HEK293 (cell line): ENCODE measurements at regions not wholly inside any gene's neighbourhood (a gene's known extent, or its start where the extent isn't known, plus 50 kb on each side); places are given as distances from the start of the nearest gene placed in this dataset.

Source experiments
- CTCF ChIA-PET: fragments of 350-600 bp; formaldehyde crosslinking; extraction: SDS; loops from one replicate; lab custom pipeline; 2021; ENCODE audit warnings: antibody characterized with exemption; lab: Yijun Ruan, JAX
- POLR2A ChIA-PET: fragments of 300-600 bp; formaldehyde crosslinking; extraction: SDS; loops from one replicate; lab custom pipeline; 2020; ENCODE audit warnings: antibody characterized with exemption, inconsistent platforms; lab: Yijun Ruan, JAX
- H3K27ac ChIP-seq: fragments of 200-500 bp; sonication (Bioruptor generic); 2 replicates; pipeline ENCODE4 v1.5.1; 2014; ENCODE audit warnings: low read depth, low read length, control low read depth, inconsistent platforms; ENCODE audit errors: extremely low read depth
- H3K36me3 ChIP-seq, 2 experiments: fragments of 200-500 bp in 1 of 2; sonication (Bioruptor generic) in 1 of 2; 1 replicate in 1 of 2; 2 replicates in 1 of 2; pipeline ENCODE4 v1.5.1; 2014 to 2017; ENCODE audit warnings: inconsistent platforms in 2 of 2, low read length in 2 of 2; ENCODE audit not compliant: control insufficient read depth in 2 of 2, insufficient read depth in 1 of 2
- H3K4me1 ChIP-seq: fragments of 200-500 bp; sonication (Bioruptor generic); 2 replicates; pipeline ENCODE4 v1.5.1; 2014; ENCODE audit warnings: mild to moderate bottlenecking, low read length, inconsistent platforms; ENCODE audit not compliant: control insufficient read depth, insufficient read depth
- H3K4me3 ChIP-seq: 2 replicates; pipeline ENCODE4 v1.5.1; 2011; ENCODE audit warnings: low read depth, mild to moderate bottlenecking, control low read depth, low read length, moderate library complexity
- H3K9me3 ChIP-seq: fragments of 200-500 bp; sonication (Bioruptor generic); 2 replicates; pipeline ENCODE4 v1.5.1; 2014; ENCODE audit warnings: low read depth, low read length, inconsistent platforms; ENCODE audit not compliant: control insufficient read depth, insufficient read depth
- IKZF3 ChIP-seq: fragments of 450-650 bp; IDR thresholded peaks from 2 replicates; pipeline ENCODE4 v1.5.0; 2018; ENCODE audit warnings: missing biosample characterization, mild to moderate bottlenecking, missing genetic modification characterization, moderate library complexity
- OVOL3 ChIP-seq: fragments of 450-650 bp; formaldehyde crosslinking; IDR thresholded peaks from 2 replicates; pipeline ENCODE4 v1.5.1; 2016; ENCODE audit warnings: missing biosample characterization, missing genetic modification characterization
- PRDM1 ChIP-seq: fragments of 450-650 bp; formaldehyde crosslinking; IDR thresholded peaks from 2 replicates; pipeline ENCODE4; 2016; ENCODE audit warnings: missing biosample characterization, missing genetic modification characterization
- YY2 ChIP-seq: fragments of 450-650 bp; formaldehyde crosslinking; IDR thresholded peaks from 2 replicates; pipeline ENCODE4 v1.5.1; 2016; ENCODE audit warnings: missing biosample characterization, missing genetic modification characterization
- ZBTB1 ChIP-seq: fragments of 450-650 bp; formaldehyde crosslinking; IDR thresholded peaks from 2 replicates; pipeline ENCODE4 v1.5.1; 2016; ENCODE audit warnings: missing biosample characterization, missing genetic modification characterization
- ZBTB21 ChIP-seq: fragments of 450-650 bp; formaldehyde crosslinking; IDR thresholded peaks from 2 replicates; pipeline ENCODE4 v1.5.1; 2017; ENCODE audit warnings: missing biosample characterization, missing genetic modification characterization
- ZFP69B ChIP-seq: fragments of 450-650 bp; formaldehyde crosslinking; IDR thresholded peaks from 2 replicates; pipeline ENCODE4 v1.5.1; 2016; ENCODE audit warnings: missing biosample characterization, missing genetic modification characterization
- ZNF121 ChIP-seq: fragments of 450-650 bp; formaldehyde crosslinking; IDR thresholded peaks from 2 replicates; pipeline ENCODE4 v1.5.1; 2016; ENCODE audit warnings: missing biosample characterization, missing genetic modification characterization
- ZNF133 ChIP-seq: fragments of 450-650 bp; formaldehyde crosslinking; IDR thresholded peaks from 2 replicates; pipeline ENCODE4 v1.5.1; 2016; ENCODE audit warnings: missing biosample characterization, missing genetic modification characterization
- ZNF138 ChIP-seq: fragments of 450-650 bp; formaldehyde crosslinking; IDR thresholded peaks from 2 replicates; pipeline ENCODE4 v1.5.1; 2016; ENCODE audit warnings: missing biosample characterization, missing genetic modification characterization, borderline replicate concordance
- ZNF157 ChIP-seq: fragments of 450-650 bp; formaldehyde crosslinking; IDR thresholded peaks from 2 replicates; pipeline ENCODE4 v1.5.1; 2016; ENCODE audit warnings: missing biosample characterization, missing genetic modification characterization
- ZNF266 ChIP-seq: fragments of 450-650 bp; formaldehyde crosslinking; IDR thresholded peaks from 2 replicates; pipeline ENCODE4 v1.5.1; 2016; ENCODE audit warnings: missing biosample characterization, missing genetic modification characterization, low read depth
- ZNF324 ChIP-seq: fragments of 450-650 bp; formaldehyde crosslinking; IDR thresholded peaks from 2 replicates; pipeline ENCODE4 v1.5.1; 2016; ENCODE audit warnings: missing biosample characterization, missing genetic modification characterization
- ZNF660 ChIP-seq: fragments of 450-650 bp; IDR thresholded peaks from 2 replicates; pipeline ENCODE4 v1.5.1; 2018; ENCODE audit warnings: missing biosample characterization, mild to moderate bottlenecking, missing genetic modification characterization
- ZNF707 ChIP-seq: fragments of 450-650 bp; formaldehyde crosslinking; IDR thresholded peaks from 2 replicates; pipeline ENCODE4 v1.5.1; 2016; ENCODE audit warnings: missing biosample characterization, missing genetic modification characterization
- ZNF777 ChIP-seq: fragments of 450-650 bp; formaldehyde crosslinking; IDR thresholded peaks from 2 replicates; pipeline ENCODE4 v1.5.1; 2017; ENCODE audit warnings: missing biosample characterization, missing genetic modification characterization, borderline replicate concordance
- ZSCAN16 ChIP-seq: fragments of 450-650 bp; formaldehyde crosslinking; IDR thresholded peaks from 2 replicates; pipeline ENCODE4 v1.5.1; 2016; ENCODE audit warnings: missing biosample characterization, missing genetic modification characterization
- TF ChIP-seq, protein P1 (sequence below): fragments of 450-650 bp; formaldehyde crosslinking; IDR thresholded peaks from 2 replicates; pipeline ENCODE4 v1.5.1; 2016; ENCODE audit warnings: missing biosample characterization, missing genetic modification characterization, low read depth
- TF ChIP-seq, protein P2 (sequence below): fragments of 450-650 bp; formaldehyde crosslinking; IDR thresholded peaks from 2 replicates; pipeline ENCODE4; 2016; ENCODE audit warnings: missing biosample characterization, missing genetic modification characterization
- TF ChIP-seq, protein P3 (sequence below): fragments of 450-650 bp; formaldehyde crosslinking; IDR thresholded peaks from 2 replicates; pipeline ENCODE4 v1.5.1; 2016; ENCODE audit warnings: missing biosample characterization, missing genetic modification characterization

DNA sequence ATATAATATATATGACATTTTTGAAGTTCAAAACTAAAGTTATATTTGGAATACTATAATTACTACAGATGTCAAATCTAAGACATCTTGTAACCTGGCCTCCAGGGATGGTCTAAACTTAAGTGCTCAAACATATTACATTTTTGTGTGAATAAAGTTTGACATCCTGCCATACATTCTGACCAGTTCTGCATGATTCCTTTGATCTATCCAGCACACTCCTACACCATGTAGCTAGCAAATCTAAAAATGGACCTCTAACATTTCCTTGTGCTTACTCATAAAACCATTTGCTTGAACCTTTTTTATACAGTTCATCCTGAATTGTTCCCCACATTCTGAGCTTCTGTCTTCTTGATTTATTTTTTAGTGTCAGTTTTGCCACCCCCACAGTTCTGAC lies 294.3 kb upstream of the ZNF804A start:
- Histone ChIP-seq H3K36me3 (no peaks in the 10 kb centered on the region), H3K4me1 (no peaks in the 10 kb centered on the region), H3K9me3 (no peaks in the 10 kb centered on the region), H3K4me3 (no peak overlapping the region), H3K27ac (no peak overlapping the region)
- no peak for TF ChIP-seq OVOL3 (tag by site-specific recombination)
- no peak for TF ChIP-seq ZNF157 (tag by site-specific recombination)
- no peak for TF ChIP-seq ZSCAN16 (tag by site-specific recombination)
- TF ChIP-seq ZNF324 (tag by site-specific recombination), result no peak
- TF ChIP-seq, protein P1, sequence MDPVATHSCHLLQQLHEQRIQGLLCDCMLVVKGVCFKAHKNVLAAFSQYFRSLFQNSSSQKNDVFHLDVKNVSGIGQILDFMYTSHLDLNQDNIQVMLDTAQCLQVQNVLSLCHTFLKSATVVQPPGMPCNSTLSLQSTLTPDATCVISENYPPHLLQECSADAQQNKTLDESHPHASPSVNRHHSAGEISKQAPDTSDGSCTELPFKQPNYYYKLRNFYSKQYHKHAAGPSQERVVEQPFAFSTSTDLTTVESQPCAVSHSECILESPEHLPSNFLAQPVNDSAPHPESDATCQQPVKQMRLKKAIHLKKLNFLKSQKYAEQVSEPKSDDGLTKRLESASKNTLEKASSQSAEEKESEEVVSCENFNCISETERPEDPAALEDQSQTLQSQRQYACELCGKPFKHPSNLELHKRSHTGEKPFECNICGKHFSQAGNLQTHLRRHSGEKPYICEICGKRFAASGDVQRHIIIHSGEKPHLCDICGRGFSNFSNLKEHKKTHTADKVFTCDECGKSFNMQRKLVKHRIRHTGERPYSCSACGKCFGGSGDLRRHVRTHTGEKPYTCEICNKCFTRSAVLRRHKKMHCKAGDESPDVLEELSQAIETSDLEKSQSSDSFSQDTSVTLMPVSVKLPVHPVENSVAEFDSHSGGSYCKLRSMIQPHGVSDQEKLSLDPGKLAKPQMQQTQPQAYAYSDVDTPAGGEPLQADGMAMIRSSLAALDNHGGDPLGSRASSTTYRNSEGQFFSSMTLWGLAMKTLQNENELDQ (tag by site-specific recombination), result no peak
- no peak for TF ChIP-seq ZNF138 (tag by site-specific recombination)
- TF ChIP-seq, protein P2, sequence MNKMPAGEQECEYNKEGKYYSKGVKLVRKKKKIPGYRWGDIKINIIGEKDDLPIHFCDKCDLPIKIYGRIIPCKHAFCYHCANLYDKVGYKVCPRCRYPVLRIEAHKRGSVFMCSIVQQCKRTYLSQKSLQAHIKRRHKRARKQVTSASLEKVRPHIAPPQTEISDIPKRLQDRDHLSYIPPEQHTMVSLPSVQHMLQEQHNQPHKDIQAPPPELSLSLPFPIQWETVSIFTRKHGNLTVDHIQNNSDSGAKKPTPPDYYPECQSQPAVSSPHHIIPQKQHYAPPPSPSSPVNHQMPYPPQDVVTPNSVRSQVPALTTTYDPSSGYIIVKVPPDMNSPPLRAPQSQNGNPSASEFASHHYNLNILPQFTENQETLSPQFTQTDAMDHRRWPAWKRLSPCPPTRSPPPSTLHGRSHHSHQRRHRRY (tag by site-specific recombination), result no peak
- TF ChIP-seq ZNF660 (tag by site-specific recombination), result no peak
- TF ChIP-seq ZNF133 (tag by site-specific recombination), result no peak
- TF ChIP-seq ZNF707, result no peak
- no peak for TF ChIP-seq ZBTB1 (tag by site-specific recombination)
- TF ChIP-seq ZNF266, result no peak
- no peak for TF ChIP-seq IKZF3 (tag by site-specific recombination)
- TF ChIP-seq PRDM1 (tag by site-specific recombination), result no peak
- CTCF ChIA-PET, result no interaction called here
- POLR2A ChIA-PET, result no interaction called here

DNA sequence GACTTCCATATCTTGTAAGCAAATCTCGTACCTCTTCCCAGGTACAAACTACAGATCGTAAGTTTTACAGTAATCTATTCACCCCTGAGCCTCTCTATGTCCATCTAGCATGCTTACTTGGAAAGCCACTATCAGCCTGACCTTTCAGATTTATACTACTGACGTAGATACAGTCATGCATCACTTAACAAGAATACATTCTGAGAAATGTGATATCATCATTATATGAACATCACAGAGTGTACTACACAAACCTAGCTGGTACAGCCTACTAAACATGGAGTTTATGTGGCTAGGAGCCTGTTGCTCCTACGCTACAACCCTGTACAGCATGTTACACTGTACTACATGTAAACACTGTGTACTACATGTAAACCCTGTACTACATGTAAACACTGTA lies 293.2 kb upstream of the ZNF804A start:
- Histone ChIP-seq H3K4me3 (no peak overlapping the region), H3K4me1 (no peaks in the 10 kb centered on the region), H3K36me3 (no peaks in the 10 kb centered on the region), H3K9me3 (no peaks in the 10 kb centered on the region), H3K27ac (no peak overlapping the region)
- ChIA-PET POLR2A (no interaction called here), CTCF (no interaction called here)
- no peak for TF ChIP-seq YY2
- TF ChIP-seq, protein P3, sequence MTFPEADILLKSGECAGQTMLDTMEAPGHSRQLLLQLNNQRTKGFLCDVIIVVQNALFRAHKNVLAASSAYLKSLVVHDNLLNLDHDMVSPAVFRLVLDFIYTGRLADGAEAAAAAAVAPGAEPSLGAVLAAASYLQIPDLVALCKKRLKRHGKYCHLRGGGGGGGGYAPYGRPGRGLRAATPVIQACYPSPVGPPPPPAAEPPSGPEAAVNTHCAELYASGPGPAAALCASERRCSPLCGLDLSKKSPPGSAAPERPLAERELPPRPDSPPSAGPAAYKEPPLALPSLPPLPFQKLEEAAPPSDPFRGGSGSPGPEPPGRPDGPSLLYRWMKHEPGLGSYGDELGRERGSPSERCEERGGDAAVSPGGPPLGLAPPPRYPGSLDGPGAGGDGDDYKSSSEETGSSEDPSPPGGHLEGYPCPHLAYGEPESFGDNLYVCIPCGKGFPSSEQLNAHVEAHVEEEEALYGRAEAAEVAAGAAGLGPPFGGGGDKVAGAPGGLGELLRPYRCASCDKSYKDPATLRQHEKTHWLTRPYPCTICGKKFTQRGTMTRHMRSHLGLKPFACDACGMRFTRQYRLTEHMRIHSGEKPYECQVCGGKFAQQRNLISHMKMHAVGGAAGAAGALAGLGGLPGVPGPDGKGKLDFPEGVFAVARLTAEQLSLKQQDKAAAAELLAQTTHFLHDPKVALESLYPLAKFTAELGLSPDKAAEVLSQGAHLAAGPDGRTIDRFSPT, result no peak
- TF ChIP-seq ZBTB21 (tag by site-specific recombination), result no peak
- no peak for TF ChIP-seq ZNF777 (tag by site-specific recombination)
- TF ChIP-seq ZNF121 (tag by site-specific recombination), result no peak
- TF ChIP-seq ZFP69B (tag by site-specific recombination), result no peak
